HFF-Myc (cell line): ENCODE measurements at regions not wholly inside any gene's neighbourhood (a gene's known extent, or its start where the extent isn't known, plus 50 kb on each side); places are given as distances from the start of the nearest gene placed in this dataset.

Source experiments
- DNase-seq: peaks from one replicate; pipeline ENCODE4 v3.0.0-alpha.2; 2011; ENCODE audit warnings: low read depth; ENCODE audit errors: extremely low read depth
- H3K4me3 ChIP-seq: replicated peaks from 2 replicates; pipeline ENCODE4 v1.5.1; 2011; ENCODE audit warnings: low read depth, mild to moderate bottlenecking, control low read depth, low read length
- TF ChIP-seq, protein P1 (sequence below): IDR thresholded peaks from 2 replicates; pipeline ENCODE4 v1.5.1; 2012; ENCODE audit warnings: mild to moderate bottlenecking, low read depth, low read length, control low read depth; ENCODE audit errors: missing control alignments

DNA sequence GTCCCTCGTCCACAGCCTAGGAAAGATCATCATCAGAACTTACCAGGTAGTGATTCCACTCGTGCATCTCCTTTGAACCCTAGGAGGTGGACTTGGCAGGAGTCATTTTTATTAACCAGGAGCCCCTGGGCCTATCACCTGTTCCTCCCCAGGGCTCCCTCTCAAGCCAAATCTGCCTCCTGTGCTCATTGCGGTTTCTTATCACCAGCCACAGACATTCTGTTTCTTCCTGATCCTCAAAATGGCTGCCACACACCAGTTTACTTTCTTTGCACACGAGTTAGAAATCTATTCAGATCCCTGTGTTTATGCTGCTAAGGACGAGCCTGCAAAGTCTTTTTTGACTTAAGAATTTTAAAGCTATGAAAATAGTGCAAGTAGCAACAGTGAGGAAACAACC is 354.5 kb upstream of the BOD1L1 start:
- no peak overlapping the region for H3K4me3 ChIP-seq
- TF ChIP-seq, protein P1, sequence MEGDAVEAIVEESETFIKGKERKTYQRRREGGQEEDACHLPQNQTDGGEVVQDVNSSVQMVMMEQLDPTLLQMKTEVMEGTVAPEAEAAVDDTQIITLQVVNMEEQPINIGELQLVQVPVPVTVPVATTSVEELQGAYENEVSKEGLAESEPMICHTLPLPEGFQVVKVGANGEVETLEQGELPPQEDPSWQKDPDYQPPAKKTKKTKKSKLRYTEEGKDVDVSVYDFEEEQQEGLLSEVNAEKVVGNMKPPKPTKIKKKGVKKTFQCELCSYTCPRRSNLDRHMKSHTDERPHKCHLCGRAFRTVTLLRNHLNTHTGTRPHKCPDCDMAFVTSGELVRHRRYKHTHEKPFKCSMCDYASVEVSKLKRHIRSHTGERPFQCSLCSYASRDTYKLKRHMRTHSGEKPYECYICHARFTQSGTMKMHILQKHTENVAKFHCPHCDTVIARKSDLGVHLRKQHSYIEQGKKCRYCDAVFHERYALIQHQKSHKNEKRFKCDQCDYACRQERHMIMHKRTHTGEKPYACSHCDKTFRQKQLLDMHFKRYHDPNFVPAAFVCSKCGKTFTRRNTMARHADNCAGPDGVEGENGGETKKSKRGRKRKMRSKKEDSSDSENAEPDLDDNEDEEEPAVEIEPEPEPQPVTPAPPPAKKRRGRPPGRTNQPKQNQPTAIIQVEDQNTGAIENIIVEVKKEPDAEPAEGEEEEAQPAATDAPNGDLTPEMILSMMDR, result no peak
- no peak for DNase-seq

DNA sequence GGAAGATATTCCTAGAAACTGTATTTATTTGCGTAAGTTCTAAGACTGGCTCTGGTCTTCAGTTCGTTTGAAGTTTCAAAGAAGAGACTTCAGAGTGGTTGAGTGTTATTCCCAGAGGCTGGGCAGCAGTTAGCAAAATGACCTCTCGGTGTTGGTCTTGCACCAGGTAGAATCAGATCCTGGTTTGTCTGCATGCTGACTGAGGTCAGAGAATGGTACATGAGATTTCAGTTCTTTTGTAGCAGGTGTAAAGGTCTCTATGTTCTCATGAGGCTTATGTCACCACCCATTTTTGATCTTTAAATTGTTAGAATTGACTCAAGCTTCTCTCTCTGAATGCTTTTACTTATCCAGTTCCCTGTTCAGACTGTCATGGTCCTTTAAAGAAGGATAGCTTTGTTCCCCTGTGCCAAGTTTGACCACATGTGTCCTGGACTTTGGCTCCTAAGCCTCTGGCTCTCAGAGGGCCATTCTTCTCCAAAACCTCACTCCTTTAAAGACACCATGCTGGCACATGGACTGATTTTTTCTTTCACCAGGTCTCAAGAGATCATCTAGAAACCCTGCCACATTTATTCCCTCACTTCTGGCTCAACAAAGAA is 355.8 kb upstream of the BOD1L1 start:
- TF ChIP-seq, protein P1, result no peak
- DNase-seq, result no peak
- H3K4me3 ChIP-seq, result no peak overlapping the region

DNA sequence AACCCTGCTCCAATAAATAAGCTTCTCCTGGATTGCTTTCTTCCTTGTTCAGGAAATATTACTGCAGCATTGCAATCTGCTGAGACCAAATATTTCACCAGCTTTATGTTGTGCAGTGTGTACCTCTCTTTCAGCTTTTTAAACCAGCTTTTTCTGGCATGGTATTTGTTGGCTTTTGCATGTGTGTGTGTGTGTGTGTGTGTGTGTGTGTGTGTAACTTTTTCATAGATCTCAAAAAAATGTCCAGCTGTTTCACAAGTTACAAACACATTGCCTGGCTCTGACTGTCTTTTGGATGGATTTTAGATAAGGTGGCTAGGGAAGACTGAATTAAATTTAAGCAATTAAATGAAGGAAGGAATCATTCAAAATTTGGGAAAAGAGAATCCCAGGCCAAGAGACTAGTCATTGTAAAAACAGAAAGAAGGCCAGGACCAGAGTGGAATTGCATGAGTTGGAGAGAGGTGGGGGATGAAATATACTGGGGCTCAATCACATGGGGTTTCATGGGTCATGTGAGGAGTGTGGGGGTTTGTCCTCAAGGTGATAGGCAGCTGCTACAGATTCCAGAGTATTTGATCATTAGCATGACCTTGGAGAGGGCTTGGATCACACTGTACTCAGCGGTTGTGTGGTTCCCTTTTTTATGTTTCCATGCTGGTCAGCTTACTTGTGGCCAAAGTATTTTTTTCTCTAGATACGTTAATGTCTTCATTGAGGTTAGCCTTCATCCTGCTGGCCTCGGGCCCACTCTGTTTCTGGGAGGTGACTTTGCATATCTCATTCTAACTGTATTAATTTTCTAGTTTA is 357.7 kb upstream of the BOD1L1 start:
- no peak for DNase-seq
- no peak overlapping the region for H3K4me3 ChIP-seq
- TF ChIP-seq, protein P1, result no peak

DNA sequence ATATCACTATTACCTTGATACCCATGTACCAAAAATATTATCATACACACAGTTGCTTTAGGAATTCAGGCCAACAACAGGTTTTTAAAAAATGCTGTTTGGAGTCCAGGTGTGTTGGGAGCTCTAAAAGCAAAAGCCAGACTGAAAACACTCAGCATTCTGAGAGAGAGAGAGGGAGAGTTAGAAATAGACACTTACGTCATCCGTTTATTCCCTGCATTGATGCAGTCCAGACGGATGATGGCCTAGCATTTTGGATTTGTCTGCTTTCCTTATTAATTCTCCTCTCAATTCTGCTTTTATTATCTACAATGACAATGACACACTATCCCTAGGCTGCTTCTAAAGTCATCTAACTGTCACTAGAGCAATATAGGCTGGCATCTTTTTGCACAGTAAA is 358.3 kb upstream of the BOD1L1 start:
- H3K4me3 ChIP-seq, result no peak overlapping the region
- no peak for DNase-seq
- TF ChIP-seq, protein P1, result no peak

DNA sequence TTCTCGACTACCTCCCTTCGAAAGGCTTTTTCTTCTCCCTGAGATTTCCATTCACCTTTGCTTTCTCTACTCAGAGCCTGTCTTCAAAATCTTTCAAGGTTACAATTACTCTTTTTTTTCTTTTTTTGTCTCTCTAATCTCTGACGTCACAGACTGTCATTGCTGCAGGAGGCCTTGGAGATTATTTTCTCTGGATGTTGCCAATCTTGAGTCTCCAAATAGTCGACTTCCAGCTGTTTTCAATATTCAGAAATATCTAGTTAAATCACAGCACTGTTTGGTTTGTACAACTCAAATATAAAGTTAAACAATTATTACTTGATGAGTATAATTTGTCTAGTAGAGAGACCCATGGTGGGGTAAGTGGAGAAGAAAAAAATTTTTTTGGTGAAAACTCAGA is 359.0 kb upstream of the BOD1L1 start:
- no peak for DNase-seq
- TF ChIP-seq, protein P1, result no peak
- H3K4me3 ChIP-seq, result no peak overlapping the region

DNA sequence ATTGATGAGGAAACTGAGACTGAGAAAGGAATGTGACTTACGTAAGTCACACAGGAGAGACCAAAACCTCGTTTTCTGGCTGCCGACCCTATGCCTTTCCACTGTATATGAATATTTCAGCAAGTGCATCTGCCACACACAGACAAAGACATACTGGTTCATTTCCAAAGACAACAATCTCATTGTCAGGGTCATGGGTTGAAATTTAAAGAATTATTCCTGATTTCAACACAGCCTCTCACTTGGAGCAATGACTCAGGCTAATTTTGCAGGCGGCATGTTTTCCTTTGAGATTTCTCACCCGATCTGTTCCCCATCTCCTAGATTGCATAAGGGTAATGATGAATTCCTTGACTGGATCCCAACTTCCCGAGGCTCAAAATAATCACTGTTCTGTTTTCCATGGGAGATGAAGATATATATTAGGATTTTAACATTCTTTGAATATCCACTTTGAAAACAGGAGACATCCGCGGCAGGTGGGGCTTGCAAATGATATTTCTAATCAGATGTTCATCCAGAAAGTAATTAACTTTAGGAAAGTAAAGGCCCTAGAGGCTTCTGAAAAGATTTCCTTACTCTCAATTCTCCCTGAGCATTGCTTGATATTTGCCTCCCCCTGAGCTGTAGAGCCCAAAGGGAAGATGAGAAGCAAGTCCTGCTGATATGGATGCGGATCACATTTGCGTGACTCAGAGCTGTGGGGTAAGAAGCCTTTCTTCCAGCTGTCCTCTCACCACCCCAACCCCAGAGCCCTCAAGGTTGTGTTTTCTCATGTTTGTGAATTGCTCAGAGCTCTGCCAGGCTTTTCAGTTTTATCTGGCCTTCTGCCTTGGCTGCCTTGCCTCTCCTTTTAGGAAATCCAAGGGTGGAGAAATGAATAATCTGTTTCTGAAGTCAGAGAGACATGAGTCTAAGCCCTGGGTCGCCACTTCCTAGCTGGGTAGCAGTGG is 361.1 kb upstream of the BOD1L1 start:
- no peak overlapping the region for H3K4me3 ChIP-seq
- no peak for DNase-seq
- TF ChIP-seq, protein P1, result no peak
